SU-DHL-6 (cell line): ENCODE measurements at regions not wholly inside any gene's neighbourhood (a gene's known extent, or its start where the extent isn't known, plus 50 kb on each side); places are given as distances from the start of the nearest gene placed in this dataset.

Experiments
- EZH2phosphoT487 ChIP-seq: fragments of 200-600 bp; sonication (generic), shearing (Covaris generic); conservative IDR thresholded peaks from 2 replicates; pipeline ENCODE4 v1.6.1; 2018; ENCODE audit warnings: mild to moderate bottlenecking, antibody characterized with exemption, low read length, moderate library complexity, mixed read lengths
- TF ChIP-seq, protein P1 (sequence below): fragments of 200-600 bp; sonication (generic); IDR thresholded peaks from one replicate; pipeline ENCODE4 v1.5.1; 2017; ENCODE audit warnings: antibody characterized with exemption, mild to moderate bottlenecking, low read length, moderate library complexity; ENCODE audit not compliant: insufficient read depth, poor library complexity, severe bottlenecking

GRCh38 chr6:40322336-40322735 is 264.8 kb downstream of the LRFN2 start:
- TF ChIP-seq, protein P1, sequence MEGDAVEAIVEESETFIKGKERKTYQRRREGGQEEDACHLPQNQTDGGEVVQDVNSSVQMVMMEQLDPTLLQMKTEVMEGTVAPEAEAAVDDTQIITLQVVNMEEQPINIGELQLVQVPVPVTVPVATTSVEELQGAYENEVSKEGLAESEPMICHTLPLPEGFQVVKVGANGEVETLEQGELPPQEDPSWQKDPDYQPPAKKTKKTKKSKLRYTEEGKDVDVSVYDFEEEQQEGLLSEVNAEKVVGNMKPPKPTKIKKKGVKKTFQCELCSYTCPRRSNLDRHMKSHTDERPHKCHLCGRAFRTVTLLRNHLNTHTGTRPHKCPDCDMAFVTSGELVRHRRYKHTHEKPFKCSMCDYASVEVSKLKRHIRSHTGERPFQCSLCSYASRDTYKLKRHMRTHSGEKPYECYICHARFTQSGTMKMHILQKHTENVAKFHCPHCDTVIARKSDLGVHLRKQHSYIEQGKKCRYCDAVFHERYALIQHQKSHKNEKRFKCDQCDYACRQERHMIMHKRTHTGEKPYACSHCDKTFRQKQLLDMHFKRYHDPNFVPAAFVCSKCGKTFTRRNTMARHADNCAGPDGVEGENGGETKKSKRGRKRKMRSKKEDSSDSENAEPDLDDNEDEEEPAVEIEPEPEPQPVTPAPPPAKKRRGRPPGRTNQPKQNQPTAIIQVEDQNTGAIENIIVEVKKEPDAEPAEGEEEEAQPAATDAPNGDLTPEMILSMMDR, result no peak
- TF ChIP-seq EZH2phosphoT487, result no peak
